Stimulated activated CD4-positive, alpha-beta T cell treated with anti-CD3 and anti-CD28 coated beads, Interleukin-1b, Interleukin-23, amount 100 ng/mL, for 4 hours (primary cell): ENCODE measurements at regions not wholly inside any gene's neighbourhood (a gene's known extent, or its start where the extent isn't known, plus 50 kb on each side); places are given as distances from the start of the nearest gene placed in this dataset.

Experiments used
- DNase-seq, 2 donors: peaks; one replicate each; pipeline ENCODE4 v3.0.0-alpha.2; 2020; ENCODE audit warnings: low read depth in 2 of 2

DNA sequence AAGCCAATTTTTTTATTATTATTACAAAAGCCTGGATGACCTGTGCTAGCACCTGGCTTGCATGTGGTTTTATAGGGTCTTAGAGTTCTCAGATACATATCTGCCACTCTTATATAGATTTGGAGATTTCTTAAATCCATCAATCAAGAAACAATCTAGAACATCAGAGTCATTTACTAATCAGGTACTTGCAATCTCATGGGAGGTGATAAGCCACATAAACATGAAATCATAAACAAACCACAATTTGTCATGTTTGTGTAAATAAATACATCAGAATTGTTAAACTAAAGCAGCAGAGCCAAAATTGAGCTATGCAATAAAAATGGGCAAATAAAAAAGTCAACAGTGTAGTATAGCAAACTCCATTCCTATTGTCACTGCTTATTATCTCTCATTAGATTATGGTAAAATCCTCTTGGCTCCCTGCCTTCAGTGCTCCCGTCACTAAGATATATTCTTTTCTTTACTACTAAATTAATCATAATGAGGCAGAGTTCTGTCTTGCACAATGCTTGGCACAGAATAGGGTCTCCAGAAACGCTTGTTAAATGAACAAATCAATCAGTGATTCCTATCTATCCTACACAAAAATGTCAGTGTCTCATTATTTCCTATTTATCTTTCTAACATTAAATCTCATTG, 108.7 kb upstream of the TTC29 start:
- DNase-seq = no peak

DNA sequence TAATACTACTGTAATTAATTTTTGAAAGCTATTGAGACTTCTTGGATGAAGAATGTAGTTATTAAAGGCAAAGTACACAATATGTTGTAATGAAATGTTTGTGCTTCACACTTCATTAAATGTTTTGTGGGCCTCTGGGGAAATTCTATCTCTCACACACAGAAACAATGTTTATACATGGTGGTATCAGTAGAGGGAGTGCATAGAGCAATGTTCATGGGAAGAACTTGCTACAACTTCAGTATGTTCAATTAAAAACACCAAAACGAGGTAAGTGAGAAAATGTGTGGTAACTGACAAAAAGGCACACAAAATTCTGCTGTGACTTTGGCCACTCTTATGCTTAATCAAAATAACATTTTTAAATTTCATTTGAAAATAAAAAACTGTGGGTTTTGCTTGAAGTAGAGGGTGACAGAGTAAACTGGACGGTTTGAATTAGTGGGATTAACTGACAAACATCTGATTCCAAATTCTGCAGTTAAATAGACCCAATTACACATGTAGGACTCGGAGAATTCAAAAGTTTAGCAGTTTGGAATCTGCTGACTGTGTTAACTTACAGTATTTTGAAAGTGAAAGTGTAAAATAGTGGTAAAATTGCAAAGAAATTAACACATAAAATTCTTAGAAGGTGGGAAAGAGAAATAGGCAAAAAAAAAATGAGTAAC, 111.4 kb upstream of the TTC29 start:
- DNase-seq = no peak

DNA sequence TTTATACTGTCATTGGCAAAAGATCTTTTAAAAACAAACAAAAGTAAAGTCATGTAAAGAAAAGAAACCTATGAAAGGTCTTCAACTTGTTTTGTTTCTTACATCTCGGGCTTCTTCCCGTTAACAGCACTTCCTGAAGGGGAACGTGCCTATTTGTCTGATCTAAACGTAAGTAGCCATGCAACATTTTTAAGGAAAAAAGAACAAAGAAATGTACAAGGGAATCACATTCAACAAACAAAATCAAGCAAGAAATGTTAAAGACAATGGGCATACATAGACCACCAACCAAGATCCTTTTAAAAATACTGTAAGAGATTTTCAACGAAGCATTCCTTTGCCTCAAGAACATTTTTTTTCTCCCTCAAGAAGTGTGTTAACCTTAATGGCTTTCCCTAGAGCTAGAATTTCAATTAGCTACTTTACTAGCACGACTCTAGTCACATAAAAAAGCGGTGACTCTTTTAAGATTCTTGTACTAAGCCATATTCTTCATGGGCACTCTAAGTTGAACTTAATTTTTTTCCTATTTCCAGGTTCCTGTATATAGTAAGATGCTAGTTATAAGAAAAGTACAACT, 112.0 kb upstream of the TTC29 start:
- no peak for DNase-seq

DNA sequence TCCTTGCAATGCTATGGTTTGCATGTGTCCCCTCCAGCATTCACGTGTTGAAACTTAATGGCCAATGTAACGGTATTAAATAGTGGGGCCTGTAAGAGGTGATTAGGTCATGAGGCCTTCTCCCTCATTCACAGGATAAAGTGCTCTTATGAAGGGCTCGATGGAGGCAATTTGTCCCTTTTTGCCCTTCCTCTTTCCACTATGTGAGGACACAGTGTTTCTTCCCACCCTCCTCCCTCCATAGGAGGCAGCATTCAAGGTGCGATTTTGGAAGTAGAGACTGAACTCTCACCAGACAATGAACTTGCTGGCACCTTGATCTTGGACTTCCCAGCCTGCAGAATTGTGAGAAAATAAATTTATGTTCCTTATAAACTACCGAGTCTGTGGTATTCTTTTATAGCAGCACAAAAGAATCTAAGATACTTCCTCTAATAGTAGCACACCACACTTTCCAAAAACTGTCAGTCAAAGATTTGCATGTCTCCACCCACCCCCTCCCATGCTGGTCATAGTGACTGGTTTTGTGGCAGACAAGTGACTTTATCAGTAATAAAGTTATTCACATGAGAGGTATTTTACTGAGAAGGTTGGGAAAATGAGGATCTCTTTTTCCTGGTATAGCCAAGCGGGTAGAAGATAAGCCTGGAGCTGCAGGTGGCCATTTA, 113.5 kb upstream of the TTC29 start:
- no peak for DNase-seq

DNA sequence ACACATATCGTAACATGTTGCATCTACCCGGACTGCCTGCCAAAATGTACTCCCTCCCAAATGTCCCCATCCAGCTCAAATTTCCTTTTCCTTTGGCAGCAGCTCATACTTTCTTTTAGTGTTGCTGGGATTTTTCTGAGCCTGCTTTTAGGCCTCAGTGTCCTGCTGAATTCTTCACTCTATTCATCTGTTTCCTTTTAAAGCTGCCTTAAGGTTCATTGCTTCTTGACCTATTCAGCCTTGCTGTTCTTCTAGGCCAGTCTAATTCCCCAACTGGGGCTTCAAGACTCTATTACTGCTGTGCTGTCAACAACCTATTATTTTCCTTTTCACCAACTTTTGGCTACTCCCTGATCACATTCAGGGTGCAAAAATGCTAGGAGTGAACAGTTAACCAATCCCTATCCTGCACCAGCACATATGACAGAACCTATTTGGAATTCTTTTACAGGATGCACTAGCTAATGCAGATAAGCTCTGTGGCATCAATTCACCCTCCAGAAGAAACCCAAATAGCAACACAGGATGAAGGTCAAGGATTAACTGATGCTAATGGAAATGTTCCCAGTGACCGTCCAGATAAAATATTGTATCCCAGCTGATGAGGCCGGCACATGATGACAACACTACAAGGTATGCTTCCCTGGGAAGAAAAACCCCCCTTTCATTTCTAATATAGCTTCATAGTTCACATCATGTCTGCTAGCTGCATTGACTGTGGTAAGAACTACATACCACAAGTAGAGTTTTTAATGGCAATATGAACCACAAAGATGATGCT, 114.7 kb upstream of the TTC29 start:
- DNase-seq = no peak

DNA sequence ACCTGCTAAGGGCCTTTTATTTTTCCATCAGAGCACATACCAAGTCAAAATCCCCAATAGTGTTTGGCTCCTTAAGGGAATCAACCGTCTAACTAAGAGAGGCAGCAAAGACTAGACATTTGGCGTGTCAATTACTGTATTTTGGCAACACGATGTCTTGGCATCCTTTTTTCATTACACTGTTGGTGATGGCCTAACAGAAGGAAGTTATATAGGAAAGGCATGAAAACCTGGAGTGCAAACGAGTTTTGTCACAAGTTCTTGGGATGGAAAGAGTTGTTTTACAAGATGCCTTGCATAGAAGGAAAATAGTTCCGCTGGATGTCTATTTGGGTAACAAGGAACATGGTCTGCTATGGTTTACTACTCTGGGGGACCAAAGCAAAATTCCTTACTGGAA, 119.2 kb upstream of the TTC29 start:
- DNase-seq = no peak

DNA sequence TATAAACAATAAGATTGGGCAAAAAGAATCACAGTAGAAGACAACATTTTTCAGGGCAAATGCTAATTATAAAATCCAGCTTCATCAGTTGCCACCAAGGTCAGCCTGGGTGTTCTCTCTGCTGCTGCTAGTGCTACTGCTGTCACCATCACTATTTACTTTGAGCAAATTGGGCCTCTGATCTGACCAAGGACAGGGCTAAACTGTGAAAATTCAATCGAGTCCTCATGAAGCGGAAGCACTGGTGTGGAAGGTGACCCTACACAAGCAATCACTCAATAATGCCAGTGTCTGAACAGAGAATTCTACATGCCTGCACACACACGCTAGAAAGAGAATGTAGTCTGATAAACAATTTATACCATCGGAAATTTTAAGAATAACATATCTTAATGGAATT, 122.9 kb upstream of the TTC29 start:
- no peak for DNase-seq

DNA sequence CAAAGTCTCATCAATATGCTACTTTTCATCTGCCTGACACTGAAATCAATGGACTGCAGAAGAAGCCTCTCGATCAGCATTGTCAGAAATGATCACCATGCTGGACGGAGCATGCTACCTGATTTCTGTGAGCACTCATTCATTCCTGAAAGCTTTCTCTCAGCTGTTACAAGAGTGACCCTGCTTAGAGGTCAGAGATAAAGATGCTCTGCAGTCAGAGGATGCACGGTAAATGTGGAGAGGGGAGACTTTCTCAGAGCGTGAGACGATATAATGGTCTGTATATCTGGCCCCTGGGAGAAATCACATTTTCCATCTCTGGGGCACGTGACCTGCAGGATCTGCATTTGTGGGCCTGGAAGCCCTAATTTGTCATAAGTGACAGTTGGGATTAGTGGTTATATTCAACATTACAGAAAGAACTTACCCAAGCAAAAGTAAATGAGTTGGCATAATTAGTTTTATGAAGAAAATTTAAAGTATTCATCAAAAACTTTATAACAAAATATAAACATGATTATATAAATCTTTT, 125.6 kb upstream of the TTC29 start:
- DNase-seq = no peak

DNA sequence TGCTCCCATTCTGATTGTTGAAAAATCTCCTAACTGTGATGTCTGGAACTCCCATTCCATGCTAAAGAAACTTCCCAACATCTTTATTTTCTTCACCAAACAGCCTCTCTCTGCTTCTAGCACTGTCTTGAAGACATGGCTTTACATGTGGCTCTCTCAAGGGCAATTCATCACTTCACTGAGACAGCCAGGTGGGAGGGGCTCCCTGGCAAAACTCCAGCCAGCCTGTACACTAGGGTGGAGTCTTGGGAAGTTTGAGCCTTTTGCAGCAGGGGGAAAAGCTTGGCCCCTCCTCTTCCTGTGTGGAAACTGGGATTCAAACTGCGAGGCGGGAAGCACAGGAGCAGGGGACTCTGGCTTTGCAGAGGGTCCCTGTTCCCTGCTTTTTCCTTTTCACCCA, 130.5 kb upstream of the TTC29 start:
- DNase-seq = no peak

DNA sequence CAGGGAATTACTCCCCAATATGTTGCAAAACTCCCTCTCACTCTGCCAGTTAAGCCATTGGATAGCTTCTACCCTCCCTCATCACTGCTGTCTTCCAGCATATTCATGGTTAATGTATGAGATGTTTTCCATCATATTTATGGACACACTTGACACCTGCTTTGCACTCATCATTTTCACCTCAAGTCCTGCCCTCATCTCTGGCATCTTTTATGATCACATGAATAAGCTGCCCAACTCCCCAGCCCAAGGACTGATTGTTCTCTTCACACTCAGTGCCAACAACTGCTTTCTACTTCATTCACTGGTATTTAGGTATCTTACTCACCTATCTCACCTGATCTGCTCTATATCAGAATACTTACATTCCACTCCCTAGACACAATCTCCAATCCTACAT, 131.1 kb upstream of the TTC29 start:
- no peak for DNase-seq

DNA sequence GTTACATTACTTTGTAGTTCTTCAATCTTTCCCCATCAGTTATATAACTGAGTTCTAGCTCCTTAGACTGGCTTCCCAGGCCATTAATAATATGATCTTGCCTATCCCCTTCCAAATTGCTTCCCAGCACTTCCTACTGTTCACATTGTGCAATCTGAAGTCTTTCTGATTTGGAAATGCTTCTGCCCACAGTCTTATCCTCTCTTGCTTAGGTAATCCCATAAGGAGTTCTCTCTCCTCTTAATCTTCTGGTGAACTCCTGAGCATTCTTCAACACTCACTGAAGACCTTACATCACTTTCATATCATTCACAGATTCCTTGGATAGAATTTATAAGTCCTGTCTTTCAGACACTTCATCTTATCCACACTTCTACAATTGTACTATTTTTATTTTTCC, 132.7 kb upstream of the TTC29 start:
- DNase-seq = no peak

DNA sequence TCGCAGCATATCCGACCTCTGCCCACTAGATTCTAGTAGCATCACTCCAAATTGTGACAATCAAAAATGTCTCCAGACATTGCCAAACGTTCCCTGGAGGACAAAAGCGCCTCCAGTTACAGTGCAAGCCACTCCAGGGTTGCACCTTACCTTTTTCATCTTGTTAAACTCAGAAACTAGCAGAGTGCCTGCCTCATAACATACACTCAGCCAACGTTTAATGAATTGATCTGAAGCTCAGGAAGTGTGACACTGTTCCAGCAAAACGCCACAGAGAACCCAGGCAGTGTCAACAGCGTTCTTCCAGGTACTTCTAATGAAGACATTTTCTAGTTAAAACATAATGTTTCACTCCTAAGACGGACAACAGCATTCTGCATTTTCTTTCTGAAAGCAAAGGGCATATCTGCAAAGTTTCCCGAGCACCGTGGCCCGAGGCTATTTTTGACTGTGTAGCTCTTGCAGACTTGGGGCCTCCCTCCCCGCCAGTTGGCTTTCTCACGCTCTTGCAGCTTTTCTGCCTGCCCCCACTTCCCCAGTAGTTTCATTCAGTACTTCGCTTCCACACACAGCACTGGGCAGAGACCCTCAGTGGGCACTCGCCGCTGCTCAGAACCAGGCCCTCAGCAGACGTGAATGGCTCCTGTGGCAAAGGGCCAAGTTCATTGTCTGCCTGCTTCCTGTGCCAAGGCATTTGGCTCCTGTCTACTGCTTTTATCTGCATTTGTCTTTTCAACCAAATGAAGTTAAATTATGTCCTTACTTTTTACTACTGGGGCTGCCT, 133.4 kb upstream of the TTC29 start:
- no peak for DNase-seq

DNA sequence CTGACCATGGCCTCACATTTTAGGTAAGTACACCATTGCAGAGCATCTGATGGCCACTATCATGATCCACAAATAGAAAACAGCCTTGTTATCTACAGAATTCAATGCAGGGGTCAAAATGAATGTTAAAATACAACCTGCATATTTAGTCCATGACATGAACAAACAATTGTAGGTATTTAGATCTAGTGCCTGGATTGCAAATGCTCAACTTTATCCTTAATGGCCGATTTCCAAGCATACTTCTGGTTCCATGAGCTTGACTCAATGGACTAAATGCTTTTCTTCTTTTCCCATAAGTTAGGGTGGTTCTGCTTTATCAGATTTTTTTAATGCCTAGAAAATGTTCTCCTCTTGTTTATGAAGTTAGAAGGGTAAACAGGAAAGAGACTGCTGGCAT, 139.2 kb upstream of the TTC29 start:
- no peak for DNase-seq

DNA sequence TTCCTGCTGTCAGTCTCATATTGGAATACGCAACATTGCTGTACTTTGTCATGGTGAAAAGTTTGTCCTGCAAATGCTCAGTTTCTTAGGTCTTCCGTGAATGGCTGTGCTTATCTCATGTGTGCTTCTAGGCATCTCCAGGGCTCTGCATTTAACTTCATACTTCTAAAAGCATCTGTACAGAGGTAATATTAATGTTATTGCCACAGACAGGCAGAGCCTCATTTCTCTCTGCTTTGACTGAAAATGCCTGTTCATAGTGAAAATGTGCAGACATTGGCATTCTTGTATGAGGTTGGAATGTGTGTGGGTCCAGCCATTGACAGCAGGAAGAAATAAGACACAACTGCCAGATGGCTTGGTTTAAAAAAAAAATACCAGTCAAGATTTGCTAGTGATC, 140.1 kb upstream of the TTC29 start:
- no peak for DNase-seq

DNA sequence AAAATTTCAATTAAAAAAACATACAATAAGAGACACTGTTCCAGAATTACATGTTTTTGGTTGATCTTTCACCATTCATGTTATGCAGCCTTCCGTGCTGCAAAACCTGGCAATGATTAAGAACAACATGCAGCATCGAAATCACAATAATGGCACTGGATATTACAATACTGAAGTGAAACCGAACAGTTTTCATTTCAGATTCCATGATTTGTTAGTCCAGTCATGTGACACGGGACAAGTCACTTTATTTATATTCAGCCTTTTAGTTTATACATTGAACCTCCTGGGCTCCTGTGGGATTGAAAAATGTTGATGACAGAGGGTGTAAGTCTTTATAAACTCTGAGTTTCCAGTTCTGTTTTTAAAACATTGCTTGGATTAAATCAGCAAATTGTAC, 142.5 kb upstream of the TTC29 start:
- DNase-seq = no peak

DNA sequence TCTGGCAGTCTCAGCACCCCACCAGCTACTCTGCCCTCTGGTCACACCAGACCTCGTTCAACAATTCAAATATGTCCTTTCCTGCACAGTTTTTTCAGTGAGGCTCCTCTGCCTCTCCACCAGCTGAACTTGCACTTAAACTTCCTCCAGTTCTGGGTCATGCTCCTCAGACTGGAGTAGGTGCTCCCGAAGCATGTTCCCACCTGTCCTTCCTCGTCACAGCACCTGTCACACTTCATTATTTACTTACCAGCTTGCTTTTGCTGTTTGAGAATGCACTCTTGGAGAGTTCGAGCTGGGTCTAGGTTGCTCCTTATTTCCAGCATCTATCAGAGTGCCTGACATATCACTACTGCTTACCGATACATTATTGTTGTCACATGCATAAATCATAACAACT, 144.8 kb upstream of the TTC29 start:
- no peak for DNase-seq

DNA sequence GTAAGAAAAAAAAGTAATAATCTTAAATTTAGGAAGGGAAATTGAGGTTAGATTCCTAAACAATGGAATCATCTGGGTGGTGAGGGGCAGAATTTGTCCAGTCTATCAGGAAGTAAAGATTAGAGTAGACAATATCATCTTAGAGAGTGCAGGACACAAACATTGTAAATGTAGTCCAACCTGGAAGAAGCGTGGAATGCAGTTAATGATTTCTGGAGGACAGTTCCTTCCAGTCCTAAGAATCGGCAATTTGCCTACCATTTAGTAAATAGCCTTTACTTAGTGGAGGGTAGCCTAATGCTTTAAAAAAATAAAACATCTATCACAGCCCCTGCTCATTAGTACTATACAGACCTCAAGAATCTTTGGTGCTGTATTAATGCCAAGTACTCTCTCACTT, 147.5 kb upstream of the TTC29 start:
- no peak for DNase-seq

DNA sequence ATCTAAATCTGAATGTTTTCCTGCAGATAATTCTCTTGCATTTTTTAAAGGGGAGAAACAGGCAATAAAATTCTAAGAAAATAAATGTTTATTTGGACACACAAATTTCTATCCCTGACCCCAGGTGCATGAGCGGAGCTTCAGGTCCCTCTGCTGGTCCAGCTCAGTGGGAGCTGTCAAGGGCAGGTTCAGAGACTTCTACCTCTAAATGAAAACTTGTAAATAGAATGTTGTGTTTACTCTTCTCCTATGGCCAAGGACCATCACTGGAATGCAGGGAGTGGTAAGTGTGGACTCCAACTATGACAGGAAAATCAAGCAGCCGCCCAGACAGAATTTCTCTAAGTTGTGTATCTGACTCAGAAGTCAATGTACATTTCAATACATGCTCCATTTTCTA, 148.6 kb upstream of the TTC29 start:
- no peak for DNase-seq

DNA sequence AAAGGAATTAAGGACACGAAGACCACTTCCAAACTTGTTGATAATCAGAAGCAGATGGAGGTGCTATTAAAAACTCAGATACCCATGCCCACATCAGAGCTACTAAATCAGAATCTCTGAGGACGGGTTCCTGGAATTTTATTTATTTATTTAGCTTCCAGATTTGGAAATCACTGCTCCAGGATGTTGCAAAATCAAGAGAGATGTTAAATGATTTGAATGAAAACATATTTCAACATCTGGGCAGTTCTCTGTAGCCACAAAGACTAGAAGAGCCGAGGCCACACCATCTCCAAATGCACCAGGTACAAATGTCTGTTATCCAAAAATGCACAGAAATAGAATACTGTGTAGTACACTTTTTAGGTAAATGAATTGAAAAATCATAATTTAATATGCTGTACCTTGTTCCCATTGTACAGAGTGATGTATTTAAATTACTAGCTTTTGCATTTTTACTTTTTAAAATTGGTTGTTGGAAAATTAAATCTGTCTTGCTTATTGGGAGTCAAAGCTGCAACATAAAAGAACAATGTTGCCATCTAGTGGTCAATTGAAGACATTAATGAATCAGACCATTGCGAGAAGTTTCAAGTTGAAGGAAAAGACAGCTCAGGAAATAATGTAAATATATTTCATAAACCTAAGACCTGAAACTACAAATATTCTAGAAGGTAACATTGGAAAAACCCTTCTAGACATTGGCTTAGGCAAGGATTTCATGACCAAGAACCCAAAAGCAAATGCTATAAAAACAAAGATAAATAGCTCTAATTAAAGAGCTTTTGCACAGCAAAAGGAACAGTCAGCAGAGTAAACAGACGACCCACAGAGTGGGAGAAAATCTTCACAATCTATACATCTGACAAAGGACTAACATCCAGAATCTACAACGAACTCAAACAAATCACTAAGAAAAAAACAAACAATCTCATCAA, 151.3 kb upstream of the TTC29 start:
- no peak for DNase-seq

DNA sequence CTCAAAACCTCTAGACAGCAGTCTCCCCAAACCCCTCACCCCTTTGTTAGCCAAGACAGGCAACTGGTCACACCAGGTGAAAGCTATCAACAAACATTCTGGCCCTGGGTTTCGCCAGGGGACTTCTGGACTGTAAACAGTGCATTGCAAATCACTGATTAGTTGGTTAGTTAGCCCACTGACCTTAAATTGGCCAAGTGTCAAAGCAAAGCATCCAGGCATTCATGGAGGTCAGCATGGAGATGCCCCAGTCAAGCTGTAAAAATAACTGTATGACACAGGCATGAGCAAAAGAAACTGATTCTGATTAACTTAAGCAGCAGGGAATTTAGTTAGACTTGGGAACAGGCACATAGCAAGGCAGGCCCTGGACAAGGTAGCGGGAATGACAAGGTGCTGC, 156.0 kb upstream of the TTC29 start:
- no peak for DNase-seq
